ENCODE measurements at regions not wholly inside any gene's neighbourhood (a gene's known extent, or its start where the extent isn't known, plus 50 kb on each side); places are given as distances from the start of the nearest gene placed in this dataset.

DNA sequence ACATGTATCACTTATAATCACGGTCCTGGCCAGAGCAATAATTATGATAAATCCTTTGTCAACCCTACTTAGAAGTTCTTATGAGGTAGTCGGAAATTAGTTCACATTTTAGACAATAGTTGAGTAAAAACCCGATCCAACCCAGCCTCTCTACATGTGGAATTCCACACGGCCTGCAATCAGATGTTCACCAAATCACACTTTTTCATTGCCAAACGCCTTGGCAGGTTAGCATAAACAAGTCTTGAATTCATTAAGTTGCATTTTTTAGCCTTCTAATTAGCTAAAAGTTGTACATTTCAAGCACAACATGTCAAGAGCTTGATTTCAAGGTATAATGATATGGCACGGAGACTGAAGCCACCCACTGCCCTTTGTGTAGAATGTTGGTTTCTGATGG lies 65.3 kb downstream of the FOXL1 start:
- ATAC-seq (ENCODE audit: low read depth): no peak
- Mint-ChIP-seq H3K4me3 (no peak overlapping the region), H3K27ac (no peak overlapping the region), H3K4me1 (no peaks in the 10 kb centered on the region), H3K36me3 (ENCODE audit: low read depth) (no peaks in the 10 kb centered on the region), H3K27me3 (no peaks in the 10 kb centered on the region), H3K9me3 (peaks cover 13% of the 10 kb centered on the region)
- CTCF ChIA-PET: no interaction called here
- intact Hi-C loops (cut with micrococcal nuclease): no loop called here
- no peak for TF ChIP-seq CTCF (IDR thresholded peaks at IDR 0.05)
- POLR2A ChIA-PET: no interaction called here
- DNase-seq: no peak

- ChIA-PET CTCF (no interaction called here), POLR2A (no interaction called here)
- Mint-ChIP-seq H3K36me3 (ENCODE audit: low read depth) (no peaks in the 10 kb centered on the region), H3K4me3 (no peak overlapping the region), H3K9me3 (peaks cover 13% of the 10 kb centered on the region), H3K27me3 (no peaks in the 10 kb centered on the region), H3K27ac (no peak overlapping the region), H3K4me1 (no peaks in the 10 kb centered on the region)
- intact Hi-C loops (cut with micrococcal nuclease): no loop called here
- no peak for TF ChIP-seq CTCF (IDR thresholded peaks at IDR 0.05)
- ATAC-seq (ENCODE audit: low read depth): no peak
- no peak for DNase-seq
Measured at GRCh38 chr16:86647561-86647960, 69.2 kb downstream of the FOXL1 start.

GRCh38 chr16:86649875-86650274 lies 71.5 kb downstream of the FOXL1 start:
- TF ChIP-seq CTCF (IDR thresholded peaks at IDR 0.05): no peak
- no peaks in the 10 kb centered on the region for H3K36me3 Mint-ChIP-seq (ENCODE audit: low read depth)
- H3K4me3 Mint-ChIP-seq: no peak overlapping the region
- no peak overlapping the region for H3K27ac Mint-ChIP-seq
- no peaks in the 10 kb centered on the region for H3K27me3 Mint-ChIP-seq
- peaks cover 18% of the 10 kb centered on the region for H3K9me3 Mint-ChIP-seq
- intact Hi-C loops (cut with micrococcal nuclease): no loop called here
- POLR2A ChIA-PET: no interaction called here
- no peaks in the 10 kb centered on the region for H3K4me1 Mint-ChIP-seq
- CTCF ChIA-PET: no interaction called here
- no peak for ATAC-seq (ENCODE audit: low read depth)
- no peak for DNase-seq

DNA sequence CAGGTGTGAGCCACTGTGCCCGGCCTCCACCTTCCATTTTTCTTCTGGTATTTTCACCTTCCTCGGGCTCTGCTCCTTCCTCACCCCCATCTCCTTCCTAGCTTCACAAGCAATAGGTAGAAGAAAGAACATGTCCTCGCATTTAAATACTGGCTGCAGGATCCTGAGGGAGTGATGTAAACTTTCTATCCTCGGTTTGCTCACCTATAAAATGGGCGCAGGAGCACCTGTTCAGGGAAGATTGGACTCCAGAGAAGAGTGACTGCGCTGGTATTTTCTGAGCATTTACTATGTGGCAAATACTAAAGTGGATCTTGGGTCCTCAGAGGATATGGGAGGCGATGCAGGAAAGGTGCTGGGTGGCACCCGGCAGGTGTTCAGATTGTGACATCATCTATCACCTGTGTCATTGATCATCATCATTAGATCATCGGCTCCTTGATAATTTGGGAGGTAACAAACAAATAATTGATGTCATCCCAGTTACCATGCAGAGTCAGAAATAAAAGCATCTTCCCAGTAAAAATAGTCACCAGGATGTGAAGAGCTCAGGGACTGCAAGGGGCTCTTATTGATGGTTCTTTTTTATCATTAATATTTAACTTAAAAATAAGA lies 72.8 kb downstream of the FOXL1 start:
- no peak for TF ChIP-seq CTCF (IDR thresholded peaks at IDR 0.05)
- POLR2A ChIA-PET: no interaction called here
- intact Hi-C loops (cut with micrococcal nuclease): no loop called here
- no peak overlapping the region for H3K27ac Mint-ChIP-seq
- peaks cover 18% of the 10 kb centered on the region for H3K9me3 Mint-ChIP-seq
- DNase-seq: no peak
- H3K4me3 Mint-ChIP-seq: no peak overlapping the region
- no peak for ATAC-seq (ENCODE audit: low read depth)
- no peaks in the 10 kb centered on the region for H3K4me1 Mint-ChIP-seq
- H3K27me3 Mint-ChIP-seq: no peaks in the 10 kb centered on the region
- H3K36me3 Mint-ChIP-seq (ENCODE audit: low read depth): no peaks in the 10 kb centered on the region
- CTCF ChIA-PET: no interaction called here

- no peaks in the 10 kb centered on the region for H3K27me3 Mint-ChIP-seq
- H3K4me3 Mint-ChIP-seq: no peak overlapping the region
- H3K4me1 Mint-ChIP-seq: no peaks in the 10 kb centered on the region
- POLR2A ChIA-PET: no interaction called here
- peaks cover 18% of the 10 kb centered on the region for H3K9me3 Mint-ChIP-seq
- ATAC-seq (ENCODE audit: low read depth) (no peak), DNase-seq (no peak)
- CTCF ChIA-PET: no interaction called here
- H3K36me3 Mint-ChIP-seq (ENCODE audit: low read depth): no peaks in the 10 kb centered on the region
- no peak overlapping the region for H3K27ac Mint-ChIP-seq
- no peak for TF ChIP-seq CTCF (IDR thresholded peaks at IDR 0.05)
- intact Hi-C loops (cut with micrococcal nuclease): no loop called here
Measured at GRCh38 chr16:86651823-86652222, 73.5 kb downstream of the FOXL1 start.

All from activated B cell treated with CpG ODN at 0.5 μM for 24 hours (primary cell).